Neuronal stem cell (in vitro differentiated cells): ENCODE measurements at regions not wholly inside any gene's neighbourhood (a gene's known extent, or its start where the extent isn't known, plus 50 kb on each side); places are given as distances from the start of the nearest gene placed in this dataset.

Experiments
- DNase-seq: peaks from one replicate; pipeline ENCODE4 v3.0.0-alpha.2; 2013; ENCODE audit warnings: low spot score
- H2AFZ ChIP-seq: one replicate; pipeline ENCODE4 v1.6.1; 2013; ENCODE audit warnings: mild to moderate bottlenecking, low read length, inconsistent platforms
- H2AK5ac ChIP-seq: 2 replicates; pipeline ENCODE4 v1.6.1; 2013; ENCODE audit warnings: low read depth, mild to moderate bottlenecking, inconsistent platforms, low read length, moderate library complexity, mixed read lengths
- H2BK120ac ChIP-seq: 2 replicates; pipeline ENCODE4 v1.6.1; 2013; ENCODE audit warnings: low read depth, mild to moderate bottlenecking, inconsistent platforms, low read length, moderate library complexity, mixed read lengths
- H2BK12ac ChIP-seq: one replicate; pipeline ENCODE4 v1.6.1; 2013; ENCODE audit warnings: low read length, inconsistent platforms
- H2BK15ac ChIP-seq: 2 replicates; pipeline ENCODE4 v1.6.1; 2013; ENCODE audit warnings: mild to moderate bottlenecking, low read length, inconsistent platforms, mixed read lengths
- H2BK5ac ChIP-seq: one replicate; pipeline ENCODE4 v1.6.1; 2013; ENCODE audit warnings: inconsistent platforms, mild to moderate bottlenecking, low read length, moderate library complexity
- H3K14ac ChIP-seq: one replicate; pipeline ENCODE4 v1.6.1; 2013; ENCODE audit warnings: low read length, inconsistent platforms
- H3K18ac ChIP-seq: 2 replicates; pipeline ENCODE4 v1.6.1; 2013; ENCODE audit warnings: low read length, inconsistent platforms
- H3K23ac ChIP-seq: 2 replicates; pipeline ENCODE4 v1.6.1; 2013; ENCODE audit warnings: low read depth, mild to moderate bottlenecking, mixed read lengths, low read length, inconsistent platforms; ENCODE audit not compliant: poor library complexity
- H3K27ac ChIP-seq: replicated peaks from 3 replicates; pipeline ENCODE4 v1.5.1; 2013; ENCODE audit warnings: low read length, inconsistent platforms
- H3K27me3 ChIP-seq, 3 experiments: 2 replicates each; pipeline ENCODE4 v1.6.1; 2013; ENCODE audit warnings: low read length in 3 of 3, mild to moderate bottlenecking in 2 of 3, inconsistent platforms in 1 of 3, low read depth in 1 of 3, mixed read lengths in 1 of 3, moderate library complexity in 1 of 3; ENCODE audit not compliant: control insufficient read depth in 3 of 3, insufficient read depth in 3 of 3
- H3K36me3 ChIP-seq, 2 donors: replicated peaks in 1 of 2; 2 replicates each; pipeline ENCODE4 v1.6.1; 2013; ENCODE audit warnings: low read length in 2 of 2; ENCODE audit not compliant: control insufficient read depth in 2 of 2, insufficient read depth in 2 of 2
- H3K4ac ChIP-seq: 2 replicates; pipeline ENCODE4 v1.6.1; 2013; ENCODE audit warnings: inconsistent platforms, mild to moderate bottlenecking, low read length, moderate library complexity
- H3K4me1 ChIP-seq, 2 donors: 1 replicate in 1 of 2; 2 replicates in 1 of 2; pipeline ENCODE4 v1.6.1; 2013; ENCODE audit warnings: low read length in 2 of 2, low read depth in 1 of 2; ENCODE audit not compliant: control insufficient read depth in 2 of 2, insufficient read depth in 1 of 2
- H3K4me2 ChIP-seq: one replicate; pipeline ENCODE4 v1.6.1; 2013; ENCODE audit warnings: mild to moderate bottlenecking, low read length, inconsistent platforms; ENCODE audit not compliant: insufficient read depth, poor library complexity, severe bottlenecking
- H3K4me3 ChIP-seq, 2 donors: 2 replicates each; pipeline ENCODE4 v1.5.1; 2013; ENCODE audit warnings: low read length in 2 of 2, mild to moderate bottlenecking in 2 of 2, inconsistent platforms in 1 of 2, moderate library complexity in 1 of 2
- H3K79me1 ChIP-seq: one replicate; pipeline ENCODE4 v1.6.1; 2013; ENCODE audit warnings: low read depth, mild to moderate bottlenecking, inconsistent platforms, low read length, moderate library complexity
- H3K9ac ChIP-seq: one replicate; pipeline ENCODE4 v1.6.1; 2013; ENCODE audit warnings: mild to moderate bottlenecking, low read depth, low read length, inconsistent platforms; ENCODE audit not compliant: poor library complexity
- H3K9me3 ChIP-seq, 2 donors: replicated peaks in 1 of 2; 2 replicates each; pipeline versions ENCODE3 to v1.6.1; 2013; ENCODE audit warnings: low read length in 2 of 2, mild to moderate bottlenecking in 2 of 2, inconsistent platforms in 1 of 2, low read depth in 1 of 2, mixed read lengths in 1 of 2, moderate library complexity in 1 of 2; ENCODE audit not compliant: control insufficient read depth in 2 of 2, insufficient read depth in 1 of 2
- H4K8ac ChIP-seq: one replicate; pipeline ENCODE4 v1.6.1; 2013; ENCODE audit warnings: low read depth, mild to moderate bottlenecking, inconsistent platforms, low read length, moderate library complexity
- H4K91ac ChIP-seq: one replicate; pipeline ENCODE4 v1.6.1; 2013; ENCODE audit warnings: low read length, low read depth, mild to moderate bottlenecking, inconsistent platforms; ENCODE audit not compliant: poor library complexity
- WGBS, 2 donors: extraction: QIAGEN DNeasy Blood & Tissue Kit; methylation state at CpG; one replicate each; pipeline ENCODE4 v1.1.7; 2013; ENCODE audit warnings: missing lambda C conversion rate in 2 of 2, mixed read lengths in 1 of 2; ENCODE audit not compliant: insufficient read length in 2 of 2, insufficient replicate concordance in 1 of 2; ENCODE audit errors: extremely low coverage in 2 of 2; 5-methylcytosine and 5-hydroxymethylcytosine counted together

GRCh38 chrX:26580021-26580420, 364.1 kb downstream of the MAGEB5 start:
- H2BK12ac ChIP-seq = no peak overlapping the region
- no peak overlapping the region for H2BK15ac ChIP-seq
- H3K14ac ChIP-seq = no peak overlapping the region
- no peak overlapping the region for H2BK120ac ChIP-seq
- H3K27ac ChIP-seq = no peak overlapping the region
- no peak overlapping the region for H2BK5ac ChIP-seq
- H4K91ac ChIP-seq = no peak overlapping the region
- no peak overlapping the region for H4K8ac ChIP-seq
- H3K36me3 ChIP-seq = no peaks in the 10 kb centered on the region
- no peaks in the 10 kb centered on the region for H3K27me3 ChIP-seq
- no peak overlapping the region for H3K4me3 ChIP-seq
- H3K4me2 ChIP-seq = no peak overlapping the region
- H3K9ac ChIP-seq = no peak overlapping the region
- no peak overlapping the region for H3K23ac ChIP-seq
- no peak overlapping the region for H2AFZ ChIP-seq
- no peak overlapping the region for H2AK5ac ChIP-seq
- no peaks in the 10 kb centered on the region for H3K9me3 ChIP-seq
- H3K18ac ChIP-seq = no peak overlapping the region
- no peak overlapping the region for H3K4ac ChIP-seq
- no peaks in the 10 kb centered on the region for H3K4me1 ChIP-seq
- no peak for DNase-seq
- no peaks in the 10 kb centered on the region for H3K79me1 ChIP-seq
- WGBS, 2 donors = no CpG with 5 or more reads among the region's 1 CpG

DNA sequence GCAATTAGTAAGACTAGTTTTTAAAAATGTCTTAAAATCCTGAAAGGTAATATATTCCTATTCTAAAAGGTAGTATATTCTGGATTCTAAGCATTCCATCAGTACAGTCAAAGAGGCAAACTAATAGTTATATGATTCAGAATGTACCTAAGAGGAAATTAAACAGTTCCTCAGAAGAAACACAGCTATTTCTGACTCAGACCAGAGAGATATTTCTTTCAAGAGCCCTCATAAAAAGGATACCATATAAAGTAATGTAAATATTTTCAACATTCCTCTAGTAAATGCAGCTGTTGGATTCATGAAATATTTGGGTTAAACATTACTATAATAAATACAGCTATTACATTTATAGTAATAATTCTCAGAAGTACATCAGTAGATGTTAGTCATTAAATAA, 358.3 kb downstream of the MAGEB5 start:
- H3K79me1 ChIP-seq = no peaks in the 10 kb centered on the region
- no peak overlapping the region for H2BK12ac ChIP-seq
- H3K36me3 ChIP-seq = no peaks in the 10 kb centered on the region
- H2BK120ac ChIP-seq = no peak overlapping the region
- H3K23ac ChIP-seq = no peak overlapping the region
- H3K9me3 ChIP-seq = no peaks in the 10 kb centered on the region
- no peaks in the 10 kb centered on the region for H3K4me1 ChIP-seq
- no peak overlapping the region for H2AK5ac ChIP-seq
- no peak overlapping the region for H2BK15ac ChIP-seq
- no peak overlapping the region for H3K9ac ChIP-seq
- no peak for DNase-seq
- no peak overlapping the region for H4K91ac ChIP-seq
- no peak overlapping the region for H3K4ac ChIP-seq
- H3K18ac ChIP-seq = no peak overlapping the region
- H3K27ac ChIP-seq = no peak overlapping the region
- no peak overlapping the region for H4K8ac ChIP-seq
- H3K4me3 ChIP-seq = no peak overlapping the region
- no peak overlapping the region for H2AFZ ChIP-seq
- no peaks in the 10 kb centered on the region for H3K27me3 ChIP-seq
- no peak overlapping the region for H3K14ac ChIP-seq
- H3K4me2 ChIP-seq = no peak overlapping the region
- H2BK5ac ChIP-seq = no peak overlapping the region

GRCh38 chrX:26562156-26562555, 346.2 kb downstream of the MAGEB5 start:
- no peak overlapping the region for H2BK5ac ChIP-seq
- H3K4ac ChIP-seq = no peak overlapping the region
- no peak overlapping the region for H2BK120ac ChIP-seq
- no peak overlapping the region for H2AK5ac ChIP-seq
- H3K14ac ChIP-seq = no peak overlapping the region
- H2AFZ ChIP-seq = no peak overlapping the region
- no peaks in the 10 kb centered on the region for H3K9me3 ChIP-seq
- no peak overlapping the region for H4K91ac ChIP-seq
- H3K18ac ChIP-seq = no peak overlapping the region
- H2BK12ac ChIP-seq = no peak overlapping the region
- H3K79me1 ChIP-seq = no peaks in the 10 kb centered on the region
- H2BK15ac ChIP-seq = no peak overlapping the region
- no peak overlapping the region for H3K27ac ChIP-seq
- H3K4me1 ChIP-seq = no peaks in the 10 kb centered on the region
- no peak overlapping the region for H3K4me3 ChIP-seq
- no peak overlapping the region for H4K8ac ChIP-seq
- no CpG with 5 or more reads among the region's 1 CpG for WGBS, 2 donors
- no peak overlapping the region for H3K9ac ChIP-seq
- H3K4me2 ChIP-seq = no peak overlapping the region
- no peak overlapping the region for H3K23ac ChIP-seq
- no peaks in the 10 kb centered on the region for H3K27me3 ChIP-seq
- no peaks in the 10 kb centered on the region for H3K36me3 ChIP-seq
- no peak for DNase-seq

GRCh38 chrX:26559855-26560254, 343.9 kb downstream of the MAGEB5 start:
- H4K91ac ChIP-seq = no peak overlapping the region
- no peak overlapping the region for H3K4me3 ChIP-seq
- H3K9ac ChIP-seq = no peak overlapping the region
- no peak overlapping the region for H2BK5ac ChIP-seq
- no peak overlapping the region for H3K18ac ChIP-seq
- H2BK12ac ChIP-seq = no peak overlapping the region
- no peak overlapping the region for H3K4ac ChIP-seq
- H3K14ac ChIP-seq = no peak overlapping the region
- H3K27me3 ChIP-seq = no peaks in the 10 kb centered on the region
- H3K9me3 ChIP-seq = no peaks in the 10 kb centered on the region
- no peak overlapping the region for H2AFZ ChIP-seq
- no peak overlapping the region for H2BK15ac ChIP-seq
- no peak overlapping the region for H2BK120ac ChIP-seq
- DNase-seq = no peak
- no peak overlapping the region for H3K23ac ChIP-seq
- H3K79me1 ChIP-seq = no peaks in the 10 kb centered on the region
- no peak overlapping the region for H4K8ac ChIP-seq
- H3K4me1 ChIP-seq = no peaks in the 10 kb centered on the region
- WGBS, 2 donors = no CpG with 5 or more reads among the region's 3 CpGs
- H3K27ac ChIP-seq = no peak overlapping the region
- H2AK5ac ChIP-seq = no peak overlapping the region
- no peak overlapping the region for H3K4me2 ChIP-seq
- no peaks in the 10 kb centered on the region for H3K36me3 ChIP-seq
